GM10266 (cell line): ENCODE measurements at regions not wholly inside any gene's neighbourhood (a gene's known extent, or its start where the extent isn't known, plus 50 kb on each side); places are given as distances from the start of the nearest gene placed in this dataset.

Experiments
- DNase-seq: peaks from one replicate; pipeline ENCODE4 v3.0.0; 2012; ENCODE audit errors: extremely low spot score
- TF ChIP-seq, protein P1 (sequence below): IDR thresholded peaks from 2 replicates; pipeline ENCODE4 v1.5.1; 2012; ENCODE audit warnings: mild to moderate bottlenecking, low read depth; ENCODE audit not compliant: control insufficient read depth, insufficient read depth; ENCODE audit errors: missing control alignments

DNA sequence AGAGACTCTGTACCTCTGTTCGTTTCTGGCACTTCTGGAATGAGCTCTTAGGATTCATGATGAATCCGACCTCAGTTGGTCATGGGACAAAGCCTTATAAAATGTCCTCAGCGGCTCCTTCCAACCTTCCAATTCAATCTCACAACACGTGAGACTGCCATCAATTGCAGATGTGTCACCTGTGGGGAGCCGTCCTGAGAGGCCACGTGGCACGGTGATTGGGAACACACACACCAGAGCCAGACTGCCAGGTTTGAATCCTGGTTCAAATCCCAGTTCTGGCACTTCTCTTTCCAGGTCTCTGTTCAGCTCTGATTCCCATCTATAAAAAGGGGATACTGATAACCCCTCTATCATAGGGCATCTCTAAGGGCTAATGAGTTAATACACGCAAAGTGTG, 124.5 kb downstream of the ANKRD60 start:
- no peak for DNase-seq
- TF ChIP-seq, protein P1, sequence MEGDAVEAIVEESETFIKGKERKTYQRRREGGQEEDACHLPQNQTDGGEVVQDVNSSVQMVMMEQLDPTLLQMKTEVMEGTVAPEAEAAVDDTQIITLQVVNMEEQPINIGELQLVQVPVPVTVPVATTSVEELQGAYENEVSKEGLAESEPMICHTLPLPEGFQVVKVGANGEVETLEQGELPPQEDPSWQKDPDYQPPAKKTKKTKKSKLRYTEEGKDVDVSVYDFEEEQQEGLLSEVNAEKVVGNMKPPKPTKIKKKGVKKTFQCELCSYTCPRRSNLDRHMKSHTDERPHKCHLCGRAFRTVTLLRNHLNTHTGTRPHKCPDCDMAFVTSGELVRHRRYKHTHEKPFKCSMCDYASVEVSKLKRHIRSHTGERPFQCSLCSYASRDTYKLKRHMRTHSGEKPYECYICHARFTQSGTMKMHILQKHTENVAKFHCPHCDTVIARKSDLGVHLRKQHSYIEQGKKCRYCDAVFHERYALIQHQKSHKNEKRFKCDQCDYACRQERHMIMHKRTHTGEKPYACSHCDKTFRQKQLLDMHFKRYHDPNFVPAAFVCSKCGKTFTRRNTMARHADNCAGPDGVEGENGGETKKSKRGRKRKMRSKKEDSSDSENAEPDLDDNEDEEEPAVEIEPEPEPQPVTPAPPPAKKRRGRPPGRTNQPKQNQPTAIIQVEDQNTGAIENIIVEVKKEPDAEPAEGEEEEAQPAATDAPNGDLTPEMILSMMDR: no peak

DNA sequence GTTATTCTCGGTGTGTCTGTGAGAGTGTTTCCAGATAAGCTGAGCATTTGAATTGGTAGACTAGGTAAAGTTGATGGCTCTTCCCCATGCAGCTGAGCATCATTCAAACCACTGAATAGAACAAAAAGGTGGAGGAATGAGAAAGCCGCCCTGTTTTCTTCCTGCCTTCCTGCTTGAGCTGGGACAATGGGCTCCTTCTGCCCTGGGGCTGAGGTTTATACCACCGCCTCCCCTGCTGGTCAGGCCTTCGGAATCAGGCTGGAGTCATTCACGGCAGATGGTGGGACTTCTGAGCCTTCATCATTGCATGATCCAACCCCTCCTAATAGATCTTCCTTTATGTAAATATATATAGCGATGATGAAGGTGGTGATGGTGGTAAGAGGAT, 124.9 kb downstream of the ANKRD60 start:
- no peak for DNase-seq
- TF ChIP-seq, protein P1: no peak

DNA sequence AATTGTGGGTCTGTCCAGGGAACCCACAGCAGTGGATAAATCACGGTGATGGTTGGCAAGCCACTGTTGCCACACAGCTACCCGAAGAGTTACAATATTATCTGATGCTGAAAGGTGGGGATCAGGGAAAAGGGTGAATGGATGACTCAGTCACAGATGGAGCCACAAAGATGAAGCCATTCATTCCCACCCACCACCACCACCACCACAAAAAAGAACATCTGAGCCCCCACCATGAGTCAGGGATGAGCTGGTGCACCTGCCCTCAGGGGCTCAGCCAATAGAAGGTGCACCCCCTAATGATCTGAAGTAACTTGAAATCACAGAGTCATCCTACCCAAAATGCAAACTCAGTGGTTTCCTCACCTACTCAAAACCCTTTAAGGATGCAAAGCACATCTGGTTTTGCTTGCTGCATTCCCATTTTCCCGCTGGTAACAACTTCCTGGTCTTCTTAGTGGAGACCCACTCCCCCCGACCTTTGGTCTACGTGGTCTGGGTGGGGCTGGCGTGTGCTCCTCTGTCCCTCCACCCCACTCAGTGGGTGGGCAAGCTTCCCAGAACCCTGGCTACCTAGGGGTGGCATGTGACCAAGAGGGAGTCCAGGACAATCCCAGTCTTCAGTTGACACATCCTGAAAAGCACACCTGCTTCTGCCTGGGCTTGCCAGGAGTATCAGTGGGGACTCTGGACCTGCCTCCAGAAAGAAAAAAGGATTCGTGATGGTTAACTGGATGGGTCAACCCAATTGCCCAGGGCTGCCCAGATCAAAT, 125.5 kb downstream of the ANKRD60 start:
- TF ChIP-seq, protein P1: no peak

DNA sequence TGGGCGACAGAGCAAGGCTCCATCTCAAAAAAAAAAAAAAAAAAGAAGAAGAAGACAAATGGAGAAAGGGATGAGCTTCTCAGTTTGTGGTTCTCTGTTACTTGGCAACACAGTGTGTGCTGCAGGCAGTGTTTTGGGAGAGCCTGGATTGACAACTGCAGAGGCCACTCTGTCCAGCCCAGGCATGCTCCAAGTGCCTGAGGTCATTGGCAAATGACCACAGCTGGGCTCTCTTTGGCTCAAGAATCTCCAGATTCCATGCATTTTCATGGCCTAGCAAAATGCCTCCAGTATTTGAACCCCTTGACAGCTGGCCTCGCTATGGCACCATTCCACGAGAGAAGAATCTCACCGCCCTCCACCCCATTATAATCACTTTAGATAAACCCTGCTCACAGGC, 126.2 kb downstream of the ANKRD60 start:
- TF ChIP-seq, protein P1: no peak
- no peak for DNase-seq

More for the DNA sequence above, 125.5 kb downstream of the ANKRD60 start:
- no peak for DNase-seq

- TF ChIP-seq, protein P1: no peak
- DNase-seq: no peak
Measured at GRCh38 chr20:58100731-58101356, 127.6 kb downstream of the ANKRD60 start.

- TF ChIP-seq, protein P1: no peak
- DNase-seq: no peak
Measured at GRCh38 chr20:58099956-58100730, 128.3 kb downstream of the ANKRD60 start.

- no peak for DNase-seq
- TF ChIP-seq, protein P1: no peak
Measured at GRCh38 chr20:58099291-58099935, 129.0 kb downstream of the ANKRD60 start.
